Uterus (tissue), 3 donors: ENCODE measurements at regions not wholly inside any gene's neighbourhood (a gene's known extent, or its start where the extent isn't known, plus 50 kb on each side); places are given as distances from the start of the nearest gene placed in this dataset.
"Not testable (repeated sequence)": the region's sequence is repeated elsewhere in the genome, so short reads cannot be mapped to it uniquely, and the experiment has no call there.

Experiments
- DNase-seq, 2 donors: peaks; one replicate each; pipeline ENCODE4 v3.0.0-alpha.2; 2019 to 2020
- H3K27ac ChIP-seq, 2 donors: fragments of 200-600 bp; sonication (generic); 1 replicate in 1 of 2; 2 replicates in 1 of 2; pipeline ENCODE4 v1.5.1; 2016 to 2018
- H3K27me3 ChIP-seq, 2 donors: fragments of 200-600 bp; sonication (generic); one replicate each; pipeline ENCODE4 v1.5.1; 2018 to 2019; ENCODE audit warnings: control low read depth in 1 of 2
- H3K36me3 ChIP-seq, 2 donors: fragments of 200-600 bp; sonication (generic); one replicate each; pipeline ENCODE4 v1.5.1; 2019; ENCODE audit warnings: control low read depth in 1 of 2
- H3K4me1 ChIP-seq, 2 donors: fragments of 200-600 bp; sonication (generic); one replicate each; pipeline ENCODE4 v1.5.1; 2018 to 2019; ENCODE audit warnings: control low read depth in 1 of 2
- H3K4me3 ChIP-seq, 2 donors: fragments of 200-600 bp; sonication (generic); 1 replicate in 1 of 2; 2 replicates in 1 of 2; pipeline ENCODE4 v1.5.1; 2018 to 2019; ENCODE audit warnings: mild to moderate bottlenecking in 1 of 2
- H3K9me3 ChIP-seq, 2 donors: fragments of 200-600 bp; sonication (generic); one replicate each; pipeline ENCODE4 v1.5.1; 2019; ENCODE audit warnings: control low read depth in 1 of 2
- CTCF ChIP-seq, 4 experiments: fragments of 200-600 bp in 2 of 4; fragments of 450-650 bp in 2 of 4; sonication (generic) in 2 of 4; IDR thresholded peaks; one replicate each; pipeline ENCODE4 v1.5.1; 2016 to 2019; ENCODE audit warnings: antibody characterized with exemption in 4 of 4, mild to moderate bottlenecking in 2 of 4, moderate library complexity in 1 of 4
- POLR2A ChIP-seq, 2 donors: fragments of 450-650 bp; IDR thresholded peaks; one replicate each; pipeline ENCODE4 v1.6.1; 2016; ENCODE audit warnings: antibody characterized with exemption in 2 of 2, mild to moderate bottlenecking in 1 of 2, moderate library complexity in 1 of 2
- intact Hi-C: fragments of 100-400 bp; cut with DNase I; formaldehyde crosslinking; loops from one replicate; pipeline ENCODE4 v1.15.1; 2023; ENCODE audit warnings: low total_unique reads
- donor health status: DM: yes; HTN: yes; CAD: no.

DNA sequence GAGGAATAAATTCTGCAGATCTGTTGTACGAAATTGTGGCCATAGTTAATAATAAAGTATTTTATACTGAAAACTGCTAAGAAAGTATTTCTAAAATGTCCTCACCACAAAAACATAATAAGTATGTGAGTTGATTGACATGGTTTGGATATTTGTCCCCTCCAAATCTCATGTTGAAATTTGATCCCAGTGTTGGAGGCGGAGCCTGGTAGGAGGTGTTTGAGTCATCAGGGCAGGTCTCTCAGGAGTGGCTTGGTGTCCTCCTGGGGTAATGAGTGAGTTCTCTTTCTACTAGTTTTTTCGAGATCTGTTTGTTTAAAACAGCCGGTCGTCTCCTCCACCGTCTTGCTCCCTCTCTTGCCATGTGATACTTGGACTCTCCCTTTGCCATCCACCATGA, 424.1 kb upstream of the KCNMB2 start:
- H3K27me3 ChIP-seq: no peaks in the 10 kb centered on the region
- DNase-seq: no peak
- H3K27ac ChIP-seq: no peak overlapping the region
- no peaks in the 10 kb centered on the region for H3K9me3 ChIP-seq
- H3K4me1 ChIP-seq: no peaks in the 10 kb centered on the region
- H3K36me3 ChIP-seq: no peaks in the 10 kb centered on the region
- H3K4me3 ChIP-seq: no peak overlapping the region
- TF ChIP-seq CTCF (IDR thresholded peaks at IDR 0.05) (no peak), POLR2A (IDR thresholded peaks at IDR 0.05) (no peak)
- intact Hi-C loops: no loop called here

DNA sequence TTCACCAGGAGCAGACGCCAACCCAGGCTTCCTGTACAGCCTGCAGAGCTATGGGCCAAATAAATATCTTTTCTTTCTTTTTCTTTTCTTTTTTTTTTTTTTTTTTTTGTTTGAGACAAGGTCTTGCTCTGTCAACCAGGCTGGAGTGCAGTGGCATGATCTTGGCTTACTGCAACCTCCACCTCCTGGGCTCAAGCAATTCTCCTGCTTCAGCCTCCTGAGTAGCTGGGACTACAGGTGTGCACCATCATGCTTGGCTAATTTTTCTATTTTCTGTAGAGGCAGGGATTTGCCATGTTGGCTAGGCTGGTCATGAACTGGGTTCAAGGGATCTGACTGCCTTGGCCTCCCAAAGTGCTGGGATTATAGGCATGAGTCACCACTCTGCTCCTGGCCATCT, 423.7 kb upstream of the KCNMB2 start:
- H3K36me3 ChIP-seq, H3K27ac ChIP-seq, H3K27me3 ChIP-seq, intact Hi-C loops, H3K9me3 ChIP-seq, DNase-seq, H3K4me1 ChIP-seq, H3K4me3 ChIP-seq: not testable (repeated sequence)

DNA sequence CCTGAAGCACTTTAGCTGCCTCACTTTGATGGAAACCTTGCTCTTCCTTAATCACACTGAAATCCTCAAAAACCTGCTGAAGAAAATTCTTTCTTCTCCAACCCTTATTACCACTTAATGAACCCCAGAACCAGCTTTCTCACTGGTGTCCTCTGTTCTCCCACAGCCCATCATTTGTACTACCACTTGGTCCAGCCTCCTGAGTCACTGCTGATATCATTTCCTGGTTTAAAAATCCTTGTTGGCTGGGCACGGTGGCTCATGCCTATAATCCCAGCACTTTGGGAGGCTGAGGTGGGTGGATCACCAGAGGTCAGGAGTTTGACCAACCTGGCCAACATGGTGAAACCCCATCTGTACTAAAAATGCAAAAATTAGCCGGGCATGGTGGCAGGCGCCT, 418.6 kb upstream of the KCNMB2 start:
- TF ChIP-seq POLR2A (IDR thresholded peaks at IDR 0.05) (no peak), CTCF (IDR thresholded peaks at IDR 0.05) (no peak)
- Histone ChIP-seq H3K36me3 (no peaks in the 10 kb centered on the region), H3K4me3 (no peak overlapping the region), H3K27ac (no peak overlapping the region), H3K9me3 (no peaks in the 10 kb centered on the region), H3K4me1 (no peaks in the 10 kb centered on the region), H3K27me3 (no peaks in the 10 kb centered on the region)
- no peak for DNase-seq
- intact Hi-C loops: no loop called here

DNA sequence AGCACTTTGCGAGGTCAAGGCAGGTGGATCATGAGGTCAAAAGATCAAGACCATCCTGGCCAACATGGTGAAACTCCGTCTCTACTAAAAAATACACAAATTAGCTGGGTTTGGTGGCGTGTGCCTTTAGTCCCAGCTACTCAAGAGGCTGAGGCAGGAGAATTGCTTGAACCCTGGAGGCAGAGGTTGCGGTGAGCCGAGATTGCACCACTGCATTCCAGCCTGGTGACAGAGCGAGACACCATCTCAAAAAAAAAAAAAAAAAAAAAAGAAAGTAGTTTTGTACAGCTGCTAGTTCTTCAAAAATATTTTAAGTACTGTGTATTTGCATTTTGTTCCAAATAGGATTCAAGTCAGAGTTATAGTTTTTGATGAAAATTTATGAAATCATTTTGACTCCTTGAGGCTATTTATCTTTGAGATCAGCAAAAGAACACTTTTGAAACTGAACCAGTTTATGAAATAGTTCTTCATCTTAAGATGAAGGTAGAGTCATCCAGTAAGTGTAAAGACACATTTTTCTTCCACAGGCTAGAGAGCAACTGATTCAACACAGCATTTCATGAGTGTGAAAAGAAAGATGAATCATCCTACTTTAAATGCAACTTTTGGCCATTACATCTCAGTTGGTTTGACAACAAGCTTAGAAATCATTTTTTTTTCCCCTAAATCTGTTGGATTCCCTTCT, 416.5 kb upstream of the KCNMB2 start:
- H3K36me3 ChIP-seq, H3K27me3 ChIP-seq, H3K4me1 ChIP-seq, intact Hi-C loops, H3K4me3 ChIP-seq, H3K9me3 ChIP-seq: not testable (repeated sequence)
- peak; percentile 37 to 51 for DNase-seq
- H3K27ac ChIP-seq: peak overlapping the region in 1 of 2 donors; percentile 52

DNA sequence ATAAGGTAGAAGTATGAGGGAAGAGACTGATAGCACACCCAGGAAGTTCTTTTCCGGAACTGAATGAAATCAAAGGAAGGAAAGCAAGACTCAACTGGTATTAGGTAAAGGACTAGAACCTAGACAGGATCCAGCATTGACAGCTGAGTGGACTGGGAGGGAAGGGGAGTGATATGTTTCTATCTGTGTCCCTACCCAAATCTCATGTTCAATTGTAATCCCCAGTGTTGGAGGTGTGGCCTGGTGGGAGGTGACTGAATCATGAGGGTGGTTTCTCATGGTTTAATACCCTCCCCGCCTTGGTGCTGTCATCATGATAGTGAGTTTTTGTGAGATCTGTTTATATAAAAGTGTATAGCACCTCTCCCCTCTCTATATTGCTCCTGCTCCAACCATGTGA, 415.9 kb upstream of the KCNMB2 start:
- peak overlapping the region in 1 of 2 donors; percentile 52 for H3K27ac ChIP-seq
- intact Hi-C loops: no loop called here

DNA sequence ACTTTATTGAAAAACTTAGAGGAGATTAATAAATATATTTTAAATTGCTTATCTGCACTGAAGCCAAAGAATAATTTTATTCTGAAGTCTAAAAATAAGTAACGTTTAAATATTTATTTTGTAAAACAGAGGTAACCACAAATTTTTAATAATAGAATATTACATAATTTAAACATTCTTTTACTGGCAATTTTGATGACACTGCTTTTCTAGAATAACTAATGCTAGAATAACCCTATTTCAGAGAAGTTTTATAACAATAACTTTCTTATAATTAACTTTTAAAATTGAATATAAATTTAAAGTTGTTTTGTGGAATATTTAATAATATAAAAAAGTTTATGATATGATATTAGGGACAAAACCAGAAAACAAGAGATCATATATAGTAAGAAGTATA, 409.6 kb upstream of the KCNMB2 start:
- no peak for TF ChIP-seq POLR2A (IDR thresholded peaks at IDR 0.05)
- TF ChIP-seq CTCF (IDR thresholded peaks at IDR 0.05): no peak
- intact Hi-C loops: no loop called here
- Histone ChIP-seq H3K27me3 (no peaks in the 10 kb centered on the region), H3K9me3 (no peaks in the 10 kb centered on the region), H3K36me3 (no peaks in the 10 kb centered on the region), H3K4me1 (no peaks in the 10 kb centered on the region), H3K4me3 (no peak overlapping the region), H3K27ac (no peak overlapping the region)
- no peak for DNase-seq

More for the DNA sequence above, 415.9 kb upstream of the KCNMB2 start:
- no peaks in the 10 kb centered on the region for H3K9me3 ChIP-seq
- H3K27me3 ChIP-seq: no peaks in the 10 kb centered on the region
- H3K4me1 ChIP-seq: no peaks in the 10 kb centered on the region
- no peaks in the 10 kb centered on the region for H3K36me3 ChIP-seq
- TF ChIP-seq CTCF (IDR thresholded peaks at IDR 0.05) (no peak), POLR2A (IDR thresholded peaks at IDR 0.05) (no peak)
- no peak overlapping the region for H3K4me3 ChIP-seq
- no peak for DNase-seq
